AG09309 (cell line): ENCODE measurements at regions not wholly inside any gene's neighbourhood (a gene's known extent, or its start where the extent isn't known, plus 50 kb on each side); places are given as distances from the start of the nearest gene placed in this dataset.
A peak's percentile ranks its signal among the peaks of the same experiment; 100 is the strongest.
"Not testable (repeated sequence)": the region's sequence is repeated elsewhere in the genome, so short reads cannot be mapped to it uniquely, and the experiment has no call there.

Source experiments
- DNase-seq: peaks from one replicate; pipeline ENCODE4 v3.0.0-alpha.2; 2010; ENCODE audit warnings: low read depth
- H3K4me3 ChIP-seq: 2 replicates; pipeline ENCODE4 v1.5.1; 2011; ENCODE audit warnings: mild to moderate bottlenecking, low read depth, low read length, moderate library complexity; ENCODE audit not compliant: control insufficient read depth
- TF ChIP-seq, protein P1 (sequence below): IDR thresholded peaks from 2 replicates; pipeline ENCODE4 v1.5.1; 2011; ENCODE audit warnings: mild to moderate bottlenecking, low read depth, low read length, inconsistent platforms; ENCODE audit not compliant: insufficient read depth, control insufficient read depth; ENCODE audit errors: missing control alignments

DNA sequence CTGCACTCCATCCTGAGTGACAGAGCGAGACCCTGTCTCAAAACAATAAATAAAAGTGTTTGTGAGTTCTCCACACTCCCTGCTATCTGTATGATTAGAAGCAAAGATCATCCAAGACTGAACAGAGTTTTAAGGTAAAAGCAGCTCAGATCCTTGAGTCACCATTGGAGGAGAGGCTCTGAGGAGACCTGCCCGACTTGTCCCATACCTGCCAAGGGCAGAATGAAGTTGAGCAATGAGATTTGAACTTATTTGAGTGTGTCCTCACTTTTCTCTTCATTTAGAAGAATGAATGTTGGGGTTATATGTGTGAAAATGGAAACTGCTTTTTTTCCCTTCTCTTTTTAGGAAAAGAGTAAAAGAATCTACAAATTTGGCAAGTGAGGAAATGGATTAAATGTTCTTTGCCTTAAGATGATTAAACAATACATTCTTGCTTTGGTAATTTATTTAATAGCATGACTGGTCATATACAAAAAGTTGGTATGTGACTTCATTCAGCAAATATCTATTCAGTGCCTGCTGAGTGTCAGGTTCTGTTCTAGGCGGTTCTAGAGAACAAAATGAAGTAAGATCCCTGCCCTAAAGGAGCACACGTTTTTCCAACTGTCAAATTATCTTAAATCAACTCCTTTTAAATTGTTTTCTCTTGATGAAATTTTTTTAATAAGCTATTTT lies 195.7 kb downstream of the ALDH8A1 start:
- TF ChIP-seq, protein P1, sequence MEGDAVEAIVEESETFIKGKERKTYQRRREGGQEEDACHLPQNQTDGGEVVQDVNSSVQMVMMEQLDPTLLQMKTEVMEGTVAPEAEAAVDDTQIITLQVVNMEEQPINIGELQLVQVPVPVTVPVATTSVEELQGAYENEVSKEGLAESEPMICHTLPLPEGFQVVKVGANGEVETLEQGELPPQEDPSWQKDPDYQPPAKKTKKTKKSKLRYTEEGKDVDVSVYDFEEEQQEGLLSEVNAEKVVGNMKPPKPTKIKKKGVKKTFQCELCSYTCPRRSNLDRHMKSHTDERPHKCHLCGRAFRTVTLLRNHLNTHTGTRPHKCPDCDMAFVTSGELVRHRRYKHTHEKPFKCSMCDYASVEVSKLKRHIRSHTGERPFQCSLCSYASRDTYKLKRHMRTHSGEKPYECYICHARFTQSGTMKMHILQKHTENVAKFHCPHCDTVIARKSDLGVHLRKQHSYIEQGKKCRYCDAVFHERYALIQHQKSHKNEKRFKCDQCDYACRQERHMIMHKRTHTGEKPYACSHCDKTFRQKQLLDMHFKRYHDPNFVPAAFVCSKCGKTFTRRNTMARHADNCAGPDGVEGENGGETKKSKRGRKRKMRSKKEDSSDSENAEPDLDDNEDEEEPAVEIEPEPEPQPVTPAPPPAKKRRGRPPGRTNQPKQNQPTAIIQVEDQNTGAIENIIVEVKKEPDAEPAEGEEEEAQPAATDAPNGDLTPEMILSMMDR, result no peak
- no peak for DNase-seq
- H3K4me3 ChIP-seq, result no peak overlapping the region

DNA sequence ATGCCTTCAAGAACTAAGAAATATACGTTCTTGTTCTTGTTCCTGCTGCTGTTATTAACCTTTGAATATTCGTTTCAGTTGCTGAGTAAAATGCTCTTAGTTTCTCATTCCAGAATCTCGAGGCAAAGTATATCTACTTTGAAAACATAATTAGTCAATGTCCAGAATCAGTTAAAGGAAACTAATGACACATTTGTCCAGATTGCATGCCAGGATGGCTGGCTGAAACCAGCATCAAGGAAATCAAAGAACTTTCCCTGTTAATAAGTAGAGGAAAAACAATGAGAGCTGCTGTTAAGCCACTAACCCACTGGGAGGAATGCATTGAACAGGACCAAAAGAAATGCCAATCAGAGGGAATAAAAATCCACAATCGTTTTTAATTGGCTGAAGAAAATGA lies 196.9 kb downstream of the ALDH8A1 start:
- DNase-seq, result no peak
- H3K4me3 ChIP-seq, result no peak overlapping the region
- TF ChIP-seq, protein P1, result no peak

DNA sequence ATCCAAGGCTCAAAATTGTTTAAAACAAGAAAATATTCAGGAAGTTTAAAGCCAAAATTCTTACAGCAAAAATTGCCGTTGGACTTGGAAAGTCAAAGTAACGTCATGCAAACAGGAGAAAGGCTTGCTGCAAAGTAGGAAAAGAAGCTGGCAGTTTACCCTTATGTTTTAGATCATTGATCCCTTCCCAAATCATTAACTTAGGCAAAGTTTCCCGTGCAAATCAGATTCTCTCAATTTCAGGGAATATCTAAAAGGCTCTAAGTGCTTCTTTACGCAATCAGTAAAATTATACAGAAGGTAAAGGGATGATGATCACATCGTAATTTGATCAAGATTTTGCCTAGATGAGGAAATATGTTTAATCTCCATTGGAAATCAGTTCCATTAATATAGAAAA lies 197.5 kb downstream of the ALDH8A1 start:
- TF ChIP-seq, protein P1, result no peak
- no peak for DNase-seq
- no peak overlapping the region for H3K4me3 ChIP-seq

DNA sequence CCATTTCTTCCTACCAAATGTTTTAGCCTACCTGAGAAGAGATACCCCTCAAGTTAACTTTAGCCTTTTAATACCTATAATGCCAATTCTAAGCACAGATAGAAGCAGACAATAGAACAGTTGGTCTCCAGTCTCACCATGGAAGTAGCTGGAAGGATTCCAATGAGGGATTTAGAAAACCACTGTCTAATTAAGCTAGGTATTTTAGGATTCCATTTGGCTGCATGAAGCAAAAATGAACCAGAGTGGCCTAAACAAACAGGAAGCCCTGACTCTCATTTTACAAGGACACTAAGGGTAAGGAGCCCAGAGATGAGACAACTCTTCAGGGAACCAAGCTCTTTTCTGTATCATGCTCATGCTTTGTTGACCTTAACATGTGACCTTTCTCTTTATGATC lies 199.2 kb downstream of the ALDH8A1 start:
- H3K4me3 ChIP-seq, result no peak overlapping the region
- TF ChIP-seq, protein P1, result no peak
- peak; percentile 62 for DNase-seq

DNA sequence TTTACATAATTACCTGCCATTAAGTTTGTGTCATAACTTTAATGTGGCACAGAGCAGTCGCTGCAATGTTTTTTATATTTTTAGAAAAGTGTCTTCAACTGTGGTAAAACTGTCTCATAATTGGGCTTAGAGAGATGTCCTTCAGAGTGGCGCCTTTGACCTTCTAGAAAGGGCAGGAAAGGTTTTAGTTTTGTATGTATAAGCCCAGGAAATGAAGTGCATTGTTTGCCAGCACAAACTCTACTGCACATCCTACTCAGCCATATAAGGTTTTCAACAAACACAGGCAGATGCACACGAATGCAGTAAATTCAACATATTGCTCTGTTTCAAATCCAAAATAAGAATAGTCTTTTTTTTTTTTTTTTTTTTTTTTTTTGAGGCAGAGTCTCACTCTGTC lies 201.4 kb downstream of the ALDH8A1 start:
- H3K4me3 ChIP-seq, result no peak overlapping the region
- DNase-seq, result no peak
- TF ChIP-seq, protein P1, result no peak

DNA sequence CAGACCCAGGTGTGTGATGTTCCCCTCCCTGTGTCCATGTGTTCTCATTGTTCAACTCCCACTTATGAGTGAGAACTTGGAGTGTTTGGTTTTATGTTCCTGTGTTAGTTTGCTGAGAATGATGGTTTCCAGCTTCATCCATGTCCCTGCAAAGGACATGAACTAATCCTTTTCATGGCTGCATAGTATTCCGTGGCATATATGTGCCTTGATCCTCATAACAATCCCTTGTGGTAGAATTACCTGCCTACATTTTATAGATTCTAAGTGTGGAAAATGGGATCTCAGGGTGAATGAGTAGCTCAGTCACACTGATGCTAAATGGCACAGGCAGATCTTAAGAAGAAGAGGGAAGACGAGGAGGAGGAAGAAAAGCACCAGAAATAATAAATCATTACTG lies 202.7 kb downstream of the ALDH8A1 start:
- DNase-seq, H3K4me3 ChIP-seq: not testable (repeated sequence)

DNA sequence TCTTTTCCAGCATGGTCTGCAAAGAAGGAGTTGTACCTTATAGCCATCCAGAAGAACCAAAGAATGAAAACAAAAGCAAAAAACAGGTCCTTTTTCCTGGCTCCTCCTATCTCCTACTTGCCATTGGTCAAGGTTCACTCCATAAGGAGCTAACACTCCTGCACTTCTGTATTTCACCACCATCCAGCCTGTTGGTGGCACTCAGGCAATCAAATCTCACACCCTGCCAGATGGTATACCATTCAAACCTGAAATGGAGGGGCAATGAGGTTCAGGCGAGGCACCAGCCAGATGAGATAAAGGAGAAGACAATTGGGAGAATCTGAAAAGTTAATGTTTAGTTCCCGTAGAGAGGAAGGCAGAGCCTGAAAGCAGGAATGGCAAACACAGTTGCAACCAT lies 203.8 kb downstream of the ALDH8A1 start:
- no peak for DNase-seq
- H3K4me3 ChIP-seq, result no peak overlapping the region
- TF ChIP-seq, protein P1, result no peak

DNA sequence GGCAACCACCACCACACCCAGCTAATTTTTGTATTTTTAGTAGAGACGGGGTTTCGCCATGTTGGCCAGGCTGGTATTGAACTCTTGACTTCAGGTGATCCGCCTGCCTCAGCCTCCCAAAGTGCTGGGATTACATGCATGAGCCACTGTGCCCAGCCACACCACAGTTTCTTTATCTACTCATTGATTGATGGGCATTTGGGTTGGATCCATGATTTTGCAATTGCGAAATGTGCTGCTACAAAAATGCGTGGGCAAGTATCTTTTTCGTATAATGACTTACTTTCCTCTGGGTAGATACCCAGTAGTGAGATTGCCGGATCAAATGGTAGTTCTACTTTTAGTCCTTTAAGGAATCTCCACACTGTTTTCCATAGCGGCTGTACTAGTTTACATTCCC lies 204.7 kb downstream of the ALDH8A1 start:
- H3K4me3 ChIP-seq, DNase-seq: not testable (repeated sequence)
